H1 (cell line): ENCODE measurements at regions not wholly inside any gene's neighbourhood (a gene's known extent, or its start where the extent isn't known, plus 50 kb on each side); places are given as distances from the start of the nearest gene placed in this dataset.

ENCODE experiments used
- CTCF ChIA-PET: fragments of 300-600 bp; sonication (Branson Sonifier 250); formaldehyde crosslinking; loops from one replicate; lab custom pipeline; 2021; ENCODE audit not compliant: partially characterized antibody; lab: Charles Lee
- POLR2A ChIA-PET: fragments of 300-600 bp; sonication (Branson Sonifier 250); formaldehyde crosslinking; loops from one replicate; lab custom pipeline; 2021; ENCODE audit warnings: inconsistent platforms; ENCODE audit not compliant: partially characterized antibody; lab: Charles Lee
- DNase-seq, 2 experiments: peaks; one replicate each; pipeline versions ENCODE4 v3.0.0 to v3.0.0-alpha.2; 2010 to 2022; ENCODE audit warnings: low spot score in 2 of 2, low read depth in 1 of 2, mixed read lengths in 1 of 2
- FAIRE-seq: peaks from 2 replicates; lab custom pipeline; 2011; peaks lifted over from hg19 to GRCh38; lab: Jason Lieb, UNC
- H2AFZ ChIP-seq: 2 replicates; pipeline ENCODE4 v1.8.1; 2012; ENCODE audit warnings: low read length, inconsistent platforms
- H2AK5ac ChIP-seq: 2 replicates; pipeline ENCODE4 v1.6.1; 2013; ENCODE audit warnings: low read depth, low read length
- H2BK120ac ChIP-seq: replicated peaks from 2 replicates; pipeline ENCODE3; 2013; ENCODE audit warnings: low read depth, low read length, inconsistent platforms
- H2BK12ac ChIP-seq: 2 replicates; pipeline ENCODE4 v1.6.1; 2013; ENCODE audit warnings: low read depth, low read length
- H2BK15ac ChIP-seq: 2 replicates; pipeline ENCODE4 v1.6.1; 2013; ENCODE audit warnings: low read length
- H2BK20ac ChIP-seq: 2 replicates; pipeline ENCODE4 v1.6.1; 2013; ENCODE audit warnings: low read length
- H2BK5ac ChIP-seq: 2 replicates; pipeline ENCODE4 v1.6.1; 2013; ENCODE audit warnings: low read depth, low read length
- H3K14ac ChIP-seq: 2 replicates; pipeline ENCODE4 v1.6.1; 2013; ENCODE audit warnings: inconsistent platforms; ENCODE audit not compliant: insufficient read length
- H3K18ac ChIP-seq: 2 replicates; pipeline ENCODE4 v1.6.1; 2013; ENCODE audit warnings: low read length; ENCODE audit errors: extremely low read depth
- H3K23ac ChIP-seq: 2 replicates; pipeline ENCODE4 v1.6.1; 2013; ENCODE audit warnings: inconsistent platforms; ENCODE audit not compliant: insufficient read length
- H3K23me2 ChIP-seq: 2 replicates; pipeline ENCODE4 v1.6.1; 2013; ENCODE audit warnings: low read depth, low read length
- H3K27ac ChIP-seq: 2 replicates; pipeline ENCODE4 v1.6.1; 2011; ENCODE audit warnings: low read depth, low read length, inconsistent platforms
- H3K27me3 ChIP-seq, 4 experiments: replicated peaks in 1 of 4; 1 replicate in 1 of 4; 2 replicates in 3 of 4; pipeline versions ENCODE4 v1.6.1 to v1.8.1; 2011 to 2013; ENCODE audit warnings: low read length in 3 of 4, mild to moderate bottlenecking in 3 of 4, inconsistent platforms in 2 of 4, mixed read lengths in 2 of 4, moderate library complexity in 1 of 4; ENCODE audit not compliant: control insufficient read depth in 3 of 4, insufficient read depth in 3 of 4; ENCODE audit errors: extremely low read depth in 1 of 4
- H3K36me3 ChIP-seq, 4 experiments: 2 replicates each; pipeline versions ENCODE4 v1.6.1 to v1.8.1; 2011 to 2013; ENCODE audit warnings: mild to moderate bottlenecking in 4 of 4, low read length in 3 of 4, moderate library complexity in 2 of 4, control low read depth in 1 of 4, inconsistent platforms in 1 of 4; ENCODE audit not compliant: insufficient read depth in 4 of 4, control insufficient read depth in 2 of 4
- H3K4ac ChIP-seq: replicated peaks from 2 replicates; pipeline ENCODE3; 2013; ENCODE audit warnings: low read length, low read depth, mixed read lengths, inconsistent platforms; ENCODE audit not compliant: insufficient read length
- H3K4me1 ChIP-seq, 4 experiments: replicated peaks in 1 of 4; 1 replicate in 1 of 4; 2 replicates in 3 of 4; pipeline versions ENCODE4 v1.6.1 to v1.8.1; 2011 to 2013; ENCODE audit warnings: low read length in 3 of 4, inconsistent platforms in 2 of 4, mixed read lengths in 1 of 4; ENCODE audit not compliant: insufficient read depth in 4 of 4, control insufficient read depth in 3 of 4
- H3K4me2 ChIP-seq, 2 experiments: 2 replicates each; pipeline versions ENCODE4 v1.6.1 to v1.8.1; 2011 to 2013; ENCODE audit warnings: low read depth in 2 of 2, low read length in 2 of 2, control low read depth in 1 of 2, inconsistent platforms in 1 of 2, mild to moderate bottlenecking in 1 of 2; ENCODE audit not compliant: insufficient read depth in 1 of 2
- H3K4me3 ChIP-seq, 4 experiments: fragments of 200-600, 300-600 bp in 1 of 4; sonication (generic), shearing (Covaris generic), sonication (Bioruptor Twin) in 1 of 4; 2 replicates each; pipeline versions ENCODE4 v1.5.1 to v1.8.1; 2011 to 2016; ENCODE audit warnings: low read length in 4 of 4, low read depth in 3 of 4, control low read depth in 2 of 4, inconsistent platforms in 2 of 4, mild to moderate bottlenecking in 2 of 4, mixed read lengths in 1 of 4, moderate library complexity in 1 of 4; ENCODE audit not compliant: insufficient read depth in 2 of 4; ENCODE audit errors: extremely low read depth in 1 of 4
- H3K56ac ChIP-seq: replicated peaks from 2 replicates; pipeline ENCODE3; 2013; ENCODE audit warnings: low read depth, mild to moderate bottlenecking, mixed read lengths, low read length, inconsistent platforms; ENCODE audit not compliant: insufficient read length
- H3K79me1 ChIP-seq: 2 replicates; pipeline ENCODE4 v1.6.1; 2013; ENCODE audit warnings: low read depth, low read length, control low read depth
- H3K79me2 ChIP-seq, 2 experiments: 2 replicates each; pipeline versions ENCODE4 v1.6.1 to v1.8.1; 2012 to 2013; ENCODE audit warnings: low read length in 2 of 2, mild to moderate bottlenecking in 2 of 2, inconsistent platforms in 1 of 2; ENCODE audit not compliant: insufficient read depth in 2 of 2, control insufficient read depth in 1 of 2
- H3K9ac ChIP-seq, 4 experiments: replicated peaks in 1 of 4; 1 replicate in 1 of 4; 2 replicates in 3 of 4; pipeline versions ENCODE4 v1.6.1 to v1.8.1; 2011 to 2013; ENCODE audit warnings: low read depth in 3 of 4, low read length in 3 of 4, control low read depth in 2 of 4, mild to moderate bottlenecking in 2 of 4, moderate library complexity in 2 of 4, inconsistent platforms in 1 of 4; ENCODE audit errors: extremely low read depth in 1 of 4
- H3K9me3 ChIP-seq, 2 experiments: 2 replicates each; pipeline versions ENCODE4 v1.6.1 to v1.8.1; 2012 to 2013; ENCODE audit warnings: mild to moderate bottlenecking in 2 of 2, moderate library complexity in 2 of 2, control low read depth in 1 of 2, inconsistent platforms in 1 of 2, low read depth in 1 of 2, low read length in 1 of 2, mixed read lengths in 1 of 2; ENCODE audit not compliant: insufficient read depth in 2 of 2
- H4K20me1 ChIP-seq, 2 experiments: replicated peaks in 1 of 2; 2 replicates each; pipeline versions ENCODE3 to v1.8.1; 2011 to 2013; ENCODE audit warnings: inconsistent platforms in 2 of 2, low read length in 2 of 2, mild to moderate bottlenecking in 1 of 2; ENCODE audit not compliant: insufficient read depth in 2 of 2, control insufficient read depth in 1 of 2
- H4K5ac ChIP-seq: 2 replicates; pipeline ENCODE4 v1.6.1; 2013; ENCODE audit warnings: low read length, low read depth, mixed read lengths, inconsistent platforms; ENCODE audit not compliant: insufficient read length
- H4K8ac ChIP-seq: 2 replicates; pipeline ENCODE4 v1.8.0; 2013; ENCODE audit warnings: mild to moderate bottlenecking, moderate library complexity, low read length, inconsistent platforms; ENCODE audit not compliant: insufficient read depth; ENCODE audit errors: extremely low read depth
- H4K91ac ChIP-seq: replicated peaks from 2 replicates; pipeline ENCODE3; 2013; ENCODE audit warnings: low read length, mixed read lengths, inconsistent platforms; ENCODE audit not compliant: insufficient read length
- RAD21 ChIP-seq, 2 experiments: IDR thresholded peaks in 1 of 2; conservative IDR thresholded peaks in 1 of 2; 2 replicates each; pipeline ENCODE4 v1.6.1; 2011; ENCODE audit warnings: low read depth in 2 of 2, low read length in 2 of 2, improper control_type of control experiment in 1 of 2, inconsistent platforms in 1 of 2, mild to moderate bottlenecking in 1 of 2, moderate library complexity in 1 of 2
- YY1 ChIP-seq: IDR thresholded peaks from 2 replicates; pipeline ENCODE4 v1.6.1; 2011; ENCODE audit warnings: low read depth, mild to moderate bottlenecking, low read length
- WGBS, 2 experiments: shearing (Covaris generic) in 1 of 2; methylation state at CpG; one replicate each; pipeline versions ENCODE4 v1.1.6 to v1.1.7; 2013 to 2015; ENCODE audit warnings: low lambda C conversion rate in 2 of 2, mixed read lengths in 2 of 2, inconsistent platforms in 1 of 2, low coverage in 1 of 2, missing lambda C conversion rate in 1 of 2; ENCODE audit not compliant: insufficient replicate concordance in 2 of 2, insufficient coverage in 1 of 2, insufficient read length in 1 of 2; ENCODE audit errors: extremely low coverage in 1 of 2, missing lambda C conversion rate in 1 of 2; 5-methylcytosine and 5-hydroxymethylcytosine counted together

- Histone ChIP-seq H3K36me3 (no peaks in the 10 kb centered on the region; a peak in 3 of 8 replicates), H3K27me3 (no peaks in the 10 kb centered on the region), H3K79me2 (no peaks in the 10 kb centered on the region), H3K9ac (no peak overlapping the region), H4K91ac (no peak overlapping the region), H4K5ac (no peak overlapping the region), H3K4me2 (no peak overlapping the region), H3K23me2 (no peaks in the 10 kb centered on the region), H3K79me1 (no peaks in the 10 kb centered on the region), H3K23ac (no peak overlapping the region), H3K18ac (no peak overlapping the region), H2AFZ (no peak overlapping the region), H4K8ac (no peak overlapping the region), H2BK120ac (no peak overlapping the region), H2BK20ac (no peak overlapping the region), H3K27ac (no peak overlapping the region), H2AK5ac (no peak overlapping the region), H3K4ac (no peak overlapping the region), H3K56ac (no peak overlapping the region), H3K9me3 (peaks cover 0 to 3% of the 10 kb centered on the region in 2 experiments; a peak in 1 of 4 replicates), H3K14ac (no peak overlapping the region), H4K20me1 (no peaks in the 10 kb centered on the region), H2BK15ac (no peak overlapping the region), H2BK5ac (no peak overlapping the region), H3K4me3 (no peak overlapping the region), H3K4me1 (peaks cover 0 to 3% (median 0%) of the 10 kb centered on the region in 4 experiments; a peak in 1 of 7 replicates), H2BK12ac (no peak overlapping the region)
- CTCF ChIA-PET, result interaction anchor here (1.6 to 1.7 kb wide), 2 partner anchors 18 to 32 kb away, joined by 4 to 10 read pairs; no protein-coding TSS in a partner anchor
- TF ChIP-seq RAD21 (IDR thresholded peaks at IDR 0.05 in 1 of 2, conservative IDR thresholded peaks at IDR 0.05 in 1 of 2; ENCODE audit: low read depth in 2 of 2, low read length in 2 of 2), result 0 out of 4 replicates have a peak, but pooled peaks of 1 of the 2 experiments have one; percentile 3
- TF ChIP-seq YY1, result no peak
- 85% methylated on average over 2 of the region's 2 CpGs; no CpG with 5 or more reads in 1 of the 2 experiments for WGBS, 2 experiments
- DNase-seq (no peak), FAIRE-seq (no peak)
- POLR2A ChIA-PET, result no interaction called here
Measured at GRCh38 chr13:50419331-50419865, 404.2 kb downstream of the KCNRG start.
